ENCODE measurements at regions not wholly inside any gene's neighbourhood (a gene's known extent, or its start where the extent isn't known, plus 50 kb on each side); places are given as distances from the start of the nearest gene placed in this dataset.

DNA sequence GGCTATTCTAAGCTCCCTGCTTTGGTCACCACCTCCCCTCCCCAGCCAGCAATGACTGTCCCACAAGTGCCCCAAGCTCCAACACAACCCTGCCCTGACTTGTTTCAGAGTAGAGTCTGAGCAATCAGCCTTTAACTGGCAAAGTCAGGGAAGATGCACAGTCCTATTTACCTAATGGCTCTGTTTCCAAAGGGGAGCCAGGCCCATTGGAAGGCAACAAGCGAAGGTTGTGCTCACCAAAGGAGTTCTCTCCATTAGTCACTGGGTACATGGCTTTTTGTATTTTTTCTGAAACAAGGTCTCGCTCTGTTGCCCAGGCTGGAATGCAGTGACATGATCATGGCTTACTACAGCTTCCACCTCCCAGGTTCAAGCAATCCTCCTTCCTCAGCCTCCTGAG, 267.1 kb upstream of the CRY1 start:
- TF ChIP-seq, protein P1, sequence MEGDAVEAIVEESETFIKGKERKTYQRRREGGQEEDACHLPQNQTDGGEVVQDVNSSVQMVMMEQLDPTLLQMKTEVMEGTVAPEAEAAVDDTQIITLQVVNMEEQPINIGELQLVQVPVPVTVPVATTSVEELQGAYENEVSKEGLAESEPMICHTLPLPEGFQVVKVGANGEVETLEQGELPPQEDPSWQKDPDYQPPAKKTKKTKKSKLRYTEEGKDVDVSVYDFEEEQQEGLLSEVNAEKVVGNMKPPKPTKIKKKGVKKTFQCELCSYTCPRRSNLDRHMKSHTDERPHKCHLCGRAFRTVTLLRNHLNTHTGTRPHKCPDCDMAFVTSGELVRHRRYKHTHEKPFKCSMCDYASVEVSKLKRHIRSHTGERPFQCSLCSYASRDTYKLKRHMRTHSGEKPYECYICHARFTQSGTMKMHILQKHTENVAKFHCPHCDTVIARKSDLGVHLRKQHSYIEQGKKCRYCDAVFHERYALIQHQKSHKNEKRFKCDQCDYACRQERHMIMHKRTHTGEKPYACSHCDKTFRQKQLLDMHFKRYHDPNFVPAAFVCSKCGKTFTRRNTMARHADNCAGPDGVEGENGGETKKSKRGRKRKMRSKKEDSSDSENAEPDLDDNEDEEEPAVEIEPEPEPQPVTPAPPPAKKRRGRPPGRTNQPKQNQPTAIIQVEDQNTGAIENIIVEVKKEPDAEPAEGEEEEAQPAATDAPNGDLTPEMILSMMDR (IDR thresholded peaks at IDR 0.05; ENCODE audit: extremely low read depth in 1 of 2, insufficient read depth in 1 of 2, low read depth in 1 of 2, low read length in 2 of 2), result no peak
- TF ChIP-seq POLR2A (IDR thresholded peaks at IDR 0.05; ENCODE audit: low read depth, low read length) (no peak), POLR2AphosphoS5 (IDR thresholded peaks at IDR 0.05; ENCODE audit: insufficient read depth, low read depth, low read length) (no peak), EZH2 (IDR thresholded peaks at IDR 0.05; ENCODE audit: borderline replicate concordance, low read depth, low read length, severe bottlenecking) (no peak), MYC (IDR thresholded peaks at IDR 0.05; ENCODE audit: low read depth, low read length) (no peak)
